ENCODE measurements at regions not wholly inside any gene's neighbourhood (a gene's known extent, or its start where the extent isn't known, plus 50 kb on each side); places are given as distances from the start of the nearest gene placed in this dataset.

DNA sequence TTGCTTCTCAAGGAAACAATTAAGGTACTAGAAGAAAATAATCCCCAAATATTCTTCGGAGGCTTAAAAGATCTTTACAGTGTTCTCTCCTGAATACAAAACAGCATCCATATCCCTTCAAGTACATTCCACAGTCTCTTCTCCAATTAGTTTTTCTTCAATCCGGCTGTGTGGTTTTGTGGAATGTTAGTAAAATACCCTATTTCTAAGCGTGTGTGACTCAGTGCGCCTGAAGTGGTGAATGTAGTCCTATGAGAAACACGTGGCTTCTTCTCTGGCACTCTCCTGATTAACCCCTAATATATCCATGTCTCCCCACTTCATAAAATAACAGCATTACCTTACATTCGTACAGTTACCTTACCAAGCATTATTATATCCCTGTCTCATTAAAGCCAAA, 570.2 kb downstream of the ARL4A start:
- CTCF ChIA-PET, result interaction anchor here (1.1 kb wide), 1 partner anchor 583 kb away, joined by 3 read pairs; no protein-coding TSS in a partner anchor
- Histone ChIP-seq H3K9ac (replicated peaks; ENCODE audit: extremely low read depth, insufficient read depth, low read length) (no peak overlapping the region), H3K36me3 (ENCODE audit: control insufficient read depth in 2 of 2, extremely low read depth in 1 of 2, insufficient read depth in 2 of 2, low read length in 2 of 2) (no peaks in the 10 kb centered on the region), H3K27ac (ENCODE audit: insufficient read depth, low read depth, low read length) (no peak overlapping the region), H3K9me1 (replicated peaks; ENCODE audit: control insufficient read depth, extremely low read depth, insufficient read depth, low read length) (no peaks in the 10 kb centered on the region), H4K20me1 (replicated peaks; ENCODE audit: control insufficient read depth, extremely low read depth, insufficient read depth, low read length) (no peaks in the 10 kb centered on the region), H3K9me3 (replicated peaks; ENCODE audit: control insufficient read depth, insufficient read depth, low read length) (no peaks in the 10 kb centered on the region), H3K4me2 (ENCODE audit: insufficient read depth, low read length) (no peak overlapping the region), H3K4me3 (replicated peaks in 1 of 3; ENCODE audit: insufficient read depth in 1 of 3, low read depth in 1 of 3, low read length in 3 of 3) (no peak overlapping the region), H3K79me2 (ENCODE audit: control insufficient read depth, insufficient read depth, low read length) (no peaks in the 10 kb centered on the region), H3K27me3 (ENCODE audit: control insufficient read depth in 2 of 2, insufficient read depth in 2 of 2, low read length in 2 of 2) (no peaks in the 10 kb centered on the region), H3K4me1 (ENCODE audit: control insufficient read depth, extremely low read depth, insufficient read depth, low read length) (no peaks in the 10 kb centered on the region), H2AFZ (ENCODE audit: low read depth, low read length) (no peak overlapping the region)
- FAIRE-seq (no peak), DNase-seq (ENCODE audit: low read depth, low spot score) (no peak)
- POLR2A ChIA-PET, result no interaction called here
- dilution Hi-C loops (cut with MboI; ENCODE audit: extremely low pct_ligation_motif_present, low sequenced_read_pairs), result no loop called here
- intact Hi-C loops (cut with micrococcal nuclease), result no loop called here
- TF ChIP-seq MYC (IDR thresholded peaks at IDR 0.05; ENCODE audit: low read depth, low read length) (no peak), POLR2AphosphoS5 (IDR thresholded peaks at IDR 0.05; ENCODE audit: insufficient read depth, low read depth, low read length) (no peak), JUN (IDR thresholded peaks at IDR 0.05; ENCODE audit: borderline replicate concordance, insufficient read depth, insufficient read length, low read depth) (no peak)
- no TSS peak for BruUV-seq (replicated peaks)

DNA sequence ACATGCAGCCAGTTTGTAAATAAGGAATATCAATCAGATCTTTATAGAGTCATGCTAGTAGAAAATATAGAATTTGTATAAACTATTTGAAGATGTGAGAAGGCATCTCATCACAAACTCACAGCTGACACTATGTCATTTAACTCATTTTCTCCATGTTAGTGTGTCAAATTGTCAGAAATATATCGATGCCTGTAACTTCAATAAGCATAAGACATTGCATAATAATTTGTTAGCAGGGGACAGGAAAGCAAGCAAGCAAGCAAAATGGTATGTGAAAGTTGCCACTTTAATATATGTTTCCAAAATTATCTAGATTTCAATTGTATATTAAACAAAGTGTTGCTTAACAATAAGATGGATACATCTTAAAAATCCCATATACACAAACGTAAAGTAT, 571.0 kb downstream of the ARL4A start:
- Histone ChIP-seq H3K9me3 (replicated peaks; ENCODE audit: control insufficient read depth, insufficient read depth, low read length) (no peaks in the 10 kb centered on the region), H4K20me1 (replicated peaks; ENCODE audit: control insufficient read depth, extremely low read depth, insufficient read depth, low read length) (no peaks in the 10 kb centered on the region), H3K4me3 (replicated peaks in 1 of 3; ENCODE audit: insufficient read depth in 1 of 3, low read depth in 1 of 3, low read length in 3 of 3) (no peak overlapping the region), H3K79me2 (ENCODE audit: control insufficient read depth, insufficient read depth, low read length) (no peaks in the 10 kb centered on the region), H3K9me1 (replicated peaks; ENCODE audit: control insufficient read depth, extremely low read depth, insufficient read depth, low read length) (no peaks in the 10 kb centered on the region), H3K36me3 (ENCODE audit: control insufficient read depth in 2 of 2, extremely low read depth in 1 of 2, insufficient read depth in 2 of 2, low read length in 2 of 2) (no peaks in the 10 kb centered on the region), H2AFZ (ENCODE audit: low read depth, low read length) (no peak overlapping the region), H3K4me2 (ENCODE audit: insufficient read depth, low read length) (no peak overlapping the region), H3K9ac (replicated peaks; ENCODE audit: extremely low read depth, insufficient read depth, low read length) (no peak overlapping the region), H3K27ac (ENCODE audit: insufficient read depth, low read depth, low read length) (no peak overlapping the region), H3K4me1 (ENCODE audit: control insufficient read depth, extremely low read depth, insufficient read depth, low read length) (no peaks in the 10 kb centered on the region), H3K27me3 (ENCODE audit: control insufficient read depth in 2 of 2, insufficient read depth in 2 of 2, low read length in 2 of 2) (no peaks in the 10 kb centered on the region)
- FAIRE-seq (no peak), DNase-seq (ENCODE audit: low read depth, low spot score) (no peak)
- dilution Hi-C loops (cut with MboI; ENCODE audit: extremely low pct_ligation_motif_present, low sequenced_read_pairs) (no loop called here), intact Hi-C loops (cut with micrococcal nuclease) (no loop called here)
- ChIA-PET POLR2A (no interaction called here), CTCF (no interaction called here)
- TF ChIP-seq MYC (IDR thresholded peaks at IDR 0.05; ENCODE audit: low read depth, low read length) (no peak), POLR2AphosphoS5 (IDR thresholded peaks at IDR 0.05; ENCODE audit: insufficient read depth, low read depth, low read length) (no peak), POLR2A (IDR thresholded peaks at IDR 0.05; ENCODE audit: low read depth, low read length) (no peak), FOS (IDR thresholded peaks at IDR 0.05; ENCODE audit: borderline replicate concordance, insufficient read depth, low read length) (no peak), EZH2 (IDR thresholded peaks at IDR 0.05; ENCODE audit: borderline replicate concordance, low read depth, low read length, severe bottlenecking) (no peak), GATA2 (IDR thresholded peaks at IDR 0.05; ENCODE audit: insufficient read depth, insufficient read length, low read depth, low read length) (no peak), JUN (IDR thresholded peaks at IDR 0.05; ENCODE audit: borderline replicate concordance, insufficient read depth, insufficient read length, low read depth) (no peak)
- TF ChIP-seq, protein P1, sequence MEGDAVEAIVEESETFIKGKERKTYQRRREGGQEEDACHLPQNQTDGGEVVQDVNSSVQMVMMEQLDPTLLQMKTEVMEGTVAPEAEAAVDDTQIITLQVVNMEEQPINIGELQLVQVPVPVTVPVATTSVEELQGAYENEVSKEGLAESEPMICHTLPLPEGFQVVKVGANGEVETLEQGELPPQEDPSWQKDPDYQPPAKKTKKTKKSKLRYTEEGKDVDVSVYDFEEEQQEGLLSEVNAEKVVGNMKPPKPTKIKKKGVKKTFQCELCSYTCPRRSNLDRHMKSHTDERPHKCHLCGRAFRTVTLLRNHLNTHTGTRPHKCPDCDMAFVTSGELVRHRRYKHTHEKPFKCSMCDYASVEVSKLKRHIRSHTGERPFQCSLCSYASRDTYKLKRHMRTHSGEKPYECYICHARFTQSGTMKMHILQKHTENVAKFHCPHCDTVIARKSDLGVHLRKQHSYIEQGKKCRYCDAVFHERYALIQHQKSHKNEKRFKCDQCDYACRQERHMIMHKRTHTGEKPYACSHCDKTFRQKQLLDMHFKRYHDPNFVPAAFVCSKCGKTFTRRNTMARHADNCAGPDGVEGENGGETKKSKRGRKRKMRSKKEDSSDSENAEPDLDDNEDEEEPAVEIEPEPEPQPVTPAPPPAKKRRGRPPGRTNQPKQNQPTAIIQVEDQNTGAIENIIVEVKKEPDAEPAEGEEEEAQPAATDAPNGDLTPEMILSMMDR (IDR thresholded peaks at IDR 0.05; ENCODE audit: extremely low read depth in 1 of 2, insufficient read depth in 1 of 2, low read depth in 1 of 2, low read length in 2 of 2), result no peak
- TF ChIP-seq, protein P2, sequence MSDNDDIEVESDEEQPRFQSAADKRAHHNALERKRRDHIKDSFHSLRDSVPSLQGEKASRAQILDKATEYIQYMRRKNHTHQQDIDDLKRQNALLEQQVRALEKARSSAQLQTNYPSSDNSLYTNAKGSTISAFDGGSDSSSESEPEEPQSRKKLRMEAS (IDR thresholded peaks at IDR 0.05; ENCODE audit: insufficient read depth, insufficient read length), result no peak
- BruUV-seq (replicated peaks), result no TSS peak

Data from endothelial cell of umbilical vein (primary cell).